ENCODE measurements at regions not wholly inside any gene's neighbourhood (a gene's known extent, or its start where the extent isn't known, plus 50 kb on each side); places are given as distances from the start of the nearest gene placed in this dataset.

GRCh38 chr2:198362740-198363139 lies 558.3 kb downstream of the PLCL1 start:
- Mint-ChIP-seq H3K4me3 (no peak overlapping the region), H3K4me1 (no peaks in the 10 kb centered on the region)
- intact Hi-C loops (cut with micrococcal nuclease) = no loop called here

GRCh38 chr2:198359308-198359707 lies 554.9 kb downstream of the PLCL1 start:
- H3K27me3 Mint-ChIP-seq = peaks cover 27% of the 10 kb centered on the region
- H3K9me3 Mint-ChIP-seq = no peaks in the 10 kb centered on the region
- no peak overlapping the region for H3K4me3 Mint-ChIP-seq
- DNase-seq = no peak
- intact Hi-C loops (cut with micrococcal nuclease) = no loop called here
- H3K4me1 Mint-ChIP-seq = no peaks in the 10 kb centered on the region
- no peaks in the 10 kb centered on the region for H3K36me3 Mint-ChIP-seq (ENCODE audit: low read depth)
- H3K27ac Mint-ChIP-seq = no peak overlapping the region

More at GRCh38 chr2:198362740-198363139, 558.3 kb downstream of the PLCL1 start:
- Mint-ChIP-seq H3K27me3 (peaks cover 17% of the 10 kb centered on the region), H3K27ac (no peak overlapping the region), H3K9me3 (no peaks in the 10 kb centered on the region), H3K36me3 (ENCODE audit: low read depth) (no peaks in the 10 kb centered on the region)
- DNase-seq = no peak

GRCh38 chr2:198356157-198356556 lies 551.8 kb downstream of the PLCL1 start:
- no peak for DNase-seq
- Mint-ChIP-seq H3K36me3 (ENCODE audit: low read depth) (no peaks in the 10 kb centered on the region), H3K27ac (no peak overlapping the region), H3K4me1 (no peaks in the 10 kb centered on the region), H3K4me3 (no peak overlapping the region), H3K9me3 (no peaks in the 10 kb centered on the region), H3K27me3 (peaks cover 31% of the 10 kb centered on the region)
- intact Hi-C loops (cut with micrococcal nuclease) = no loop called here

- Mint-ChIP-seq H3K4me1 (no peaks in the 10 kb centered on the region), H3K4me3 (no peak overlapping the region), H3K27me3 (peaks cover 28% of the 10 kb centered on the region), H3K9me3 (no peaks in the 10 kb centered on the region), H3K36me3 (ENCODE audit: low read depth) (no peaks in the 10 kb centered on the region), H3K27ac (no peak overlapping the region)
- no peak for DNase-seq
- intact Hi-C loops (cut with micrococcal nuclease) = no loop called here
These were observed 547.3 kb downstream of the PLCL1 start for GRCh38 chr2:198351647-198352046.

- Mint-ChIP-seq H3K4me1 (peaks cover 2% of the 10 kb centered on the region), H3K9me3 (no peaks in the 10 kb centered on the region), H3K4me3 (no peak overlapping the region), H3K27ac (no peak overlapping the region), H3K36me3 (ENCODE audit: low read depth) (no peaks in the 10 kb centered on the region), H3K27me3 (peaks cover 29% of the 10 kb centered on the region)
- intact Hi-C loops (cut with micrococcal nuclease) = no loop called here
- no peak for DNase-seq
These were observed 543.6 kb downstream of the PLCL1 start for GRCh38 chr2:198347946-198348345.

GRCh38 chr2:198347349-198347748 lies 543.0 kb downstream of the PLCL1 start:
- DNase-seq = no peak
- Mint-ChIP-seq H3K27ac (no peak overlapping the region), H3K4me3 (no peak overlapping the region), H3K9me3 (no peaks in the 10 kb centered on the region), H3K27me3 (peaks cover 27% of the 10 kb centered on the region), H3K4me1 (peaks cover 2% of the 10 kb centered on the region), H3K36me3 (ENCODE audit: low read depth) (no peaks in the 10 kb centered on the region)
- intact Hi-C loops (cut with micrococcal nuclease) = no loop called here

- Mint-ChIP-seq H3K27me3 (peaks cover 29% of the 10 kb centered on the region), H3K36me3 (ENCODE audit: low read depth) (no peaks in the 10 kb centered on the region), H3K4me3 (no peak overlapping the region), H3K4me1 (peaks cover 2% of the 10 kb centered on the region), H3K9me3 (no peaks in the 10 kb centered on the region), H3K27ac (no peak overlapping the region)
- intact Hi-C loops (cut with micrococcal nuclease) = no loop called here
- DNase-seq = no peak
These were observed 539.1 kb downstream of the PLCL1 start for GRCh38 chr2:198343471-198343870.

- Mint-ChIP-seq H3K27me3 (peaks cover 33% of the 10 kb centered on the region), H3K4me3 (no peak overlapping the region), H3K36me3 (ENCODE audit: low read depth) (no peaks in the 10 kb centered on the region), H3K27ac (no peak overlapping the region), H3K4me1 (peaks cover 2% of the 10 kb centered on the region), H3K9me3 (no peaks in the 10 kb centered on the region)
- intact Hi-C loops (cut with micrococcal nuclease) = no loop called here
- DNase-seq = no peak
These were observed 536.5 kb downstream of the PLCL1 start for GRCh38 chr2:198340846-198341245.

GRCh38 chr2:198339116-198339515 lies 534.7 kb downstream of the PLCL1 start:
- Mint-ChIP-seq H3K4me1 (peaks cover 2% of the 10 kb centered on the region), H3K36me3 (ENCODE audit: low read depth) (no peaks in the 10 kb centered on the region), H3K27ac (no peak overlapping the region), H3K4me3 (no peak overlapping the region), H3K27me3 (peaks cover 40% of the 10 kb centered on the region), H3K9me3 (no peaks in the 10 kb centered on the region)
- intact Hi-C loops (cut with micrococcal nuclease) = no loop called here
- no peak for DNase-seq

GRCh38 chr2:198337368-198337767 lies 533.0 kb downstream of the PLCL1 start:
- Mint-ChIP-seq H3K9me3 (no peaks in the 10 kb centered on the region), H3K4me1 (no peaks in the 10 kb centered on the region), H3K27me3 (peaks cover 39% of the 10 kb centered on the region), H3K36me3 (ENCODE audit: low read depth) (no peaks in the 10 kb centered on the region), H3K27ac (no peak overlapping the region), H3K4me3 (no peak overlapping the region)
- intact Hi-C loops (cut with micrococcal nuclease) = no loop called here
- DNase-seq = no peak

- H3K9me3 Mint-ChIP-seq = no peaks in the 10 kb centered on the region
- intact Hi-C loops (cut with micrococcal nuclease) = no loop called here
- DNase-seq = no peak
- H3K4me1 Mint-ChIP-seq = peaks cover 17% of the 10 kb centered on the region
- peaks cover 29% of the 10 kb centered on the region for H3K27me3 Mint-ChIP-seq
- H3K4me3 Mint-ChIP-seq = no peak overlapping the region
- H3K36me3 Mint-ChIP-seq (ENCODE audit: low read depth) = no peaks in the 10 kb centered on the region
- no peak overlapping the region for H3K27ac Mint-ChIP-seq
These were observed 524.1 kb downstream of the PLCL1 start for GRCh38 chr2:198328454-198328853.

- Mint-ChIP-seq H3K4me3 (no peak overlapping the region), H3K27ac (no peak overlapping the region), H3K27me3 (peaks cover 29% of the 10 kb centered on the region), H3K9me3 (no peaks in the 10 kb centered on the region), H3K36me3 (ENCODE audit: low read depth) (no peaks in the 10 kb centered on the region), H3K4me1 (peaks cover 17% of the 10 kb centered on the region)
- intact Hi-C loops (cut with micrococcal nuclease) = no loop called here
- no peak for DNase-seq
These were observed 523.1 kb downstream of the PLCL1 start for GRCh38 chr2:198327526-198327925.

- intact Hi-C loops (cut with micrococcal nuclease) = no loop called here
These were observed 522.0 kb downstream of the PLCL1 start for GRCh38 chr2:198326431-198326830.

GRCh38 chr2:198325359-198325758 lies 521.0 kb downstream of the PLCL1 start:
- H3K27me3 Mint-ChIP-seq = peaks cover 40% of the 10 kb centered on the region
- no peaks in the 10 kb centered on the region for H3K9me3 Mint-ChIP-seq
- peaks cover 17% of the 10 kb centered on the region for H3K4me1 Mint-ChIP-seq
- no peaks in the 10 kb centered on the region for H3K36me3 Mint-ChIP-seq (ENCODE audit: low read depth)
- intact Hi-C loops (cut with micrococcal nuclease) = no loop called here
- no peak overlapping the region for H3K4me3 Mint-ChIP-seq
- no peak overlapping the region for H3K27ac Mint-ChIP-seq
- DNase-seq = no peak

More at GRCh38 chr2:198326431-198326830, 522.0 kb downstream of the PLCL1 start:
- no peak overlapping the region for H3K27ac Mint-ChIP-seq
- no peaks in the 10 kb centered on the region for H3K9me3 Mint-ChIP-seq
- peaks cover 17% of the 10 kb centered on the region for H3K4me1 Mint-ChIP-seq
- no peaks in the 10 kb centered on the region for H3K36me3 Mint-ChIP-seq (ENCODE audit: low read depth)
- H3K4me3 Mint-ChIP-seq = peak overlapping the region; percentile 28
- no peak for DNase-seq
- H3K27me3 Mint-ChIP-seq = peaks cover 33% of the 10 kb centered on the region

GRCh38 chr2:198324071-198324470 lies 519.7 kb downstream of the PLCL1 start:
- no peak overlapping the region for H3K4me3 Mint-ChIP-seq
- H3K9me3 Mint-ChIP-seq = no peaks in the 10 kb centered on the region
- intact Hi-C loops (cut with micrococcal nuclease) = no loop called here
- H3K4me1 Mint-ChIP-seq = peaks cover 17% of the 10 kb centered on the region
- H3K27ac Mint-ChIP-seq = no peak overlapping the region
- H3K36me3 Mint-ChIP-seq (ENCODE audit: low read depth) = no peaks in the 10 kb centered on the region
- DNase-seq = no peak
- peaks cover 40% of the 10 kb centered on the region for H3K27me3 Mint-ChIP-seq

Measured in activated CD4-positive, alpha-beta T cell treated with anti-CD3 and anti-CD28 coated beads, Interleukin-2, amount 10 ng/mL, durations not matched to agents 24 days and 14 days (primary cell).